Caco-2 (cell line): ENCODE measurements at regions not wholly inside any gene's neighbourhood (a gene's known extent, or its start where the extent isn't known, plus 50 kb on each side); places are given as distances from the start of the nearest gene placed in this dataset.

ENCODE experiments used
- BruUV-seq: library from RNA; stranded (reverse); fragments of 400-500 nt; replicated peaks from 2 replicates; lab custom pipeline; 2021; lab: Mats Ljungman, UMichigan
- CTCF ChIA-PET: fragments of 300-600 bp; sonication (Branson Sonifier 250); formaldehyde crosslinking; loops from one replicate; lab custom pipeline; 2022; ENCODE audit warnings: antibody characterized with exemption; lab: Charles Lee
- POLR2A ChIA-PET: fragments of 300-600 bp; sonication (Branson Sonifier 250); formaldehyde crosslinking; loops from one replicate; lab custom pipeline; 2022; ENCODE audit warnings: antibody characterized with exemption; lab: Charles Lee
- DNase-seq, 2 experiments: peaks; one replicate each; pipeline versions ENCODE4 v3.0.0 to v3.0.0-alpha.2; 2020 to 2022
- H3K27me3 ChIP-seq: replicated peaks from 2 replicates; pipeline ENCODE4 v1.6.0; 2011; ENCODE audit warnings: low read length; ENCODE audit not compliant: control insufficient read depth, insufficient read depth
- H3K36me3 ChIP-seq: 2 replicates; pipeline ENCODE4 v1.5.1; 2011; ENCODE audit warnings: low read length; ENCODE audit not compliant: control insufficient read depth, insufficient read depth
- H3K4me1 ChIP-seq: fragments of 250-450 bp; sonication (Bioruptor Pico); 2 replicates; pipeline ENCODE4 v1.5.1; 2020; ENCODE audit warnings: mild to moderate bottlenecking
- H3K4me3 ChIP-seq: 2 replicates; pipeline ENCODE4 v1.5.1; 2011; ENCODE audit warnings: low read depth, mild to moderate bottlenecking, control low read depth, low read length
- H3K9me3 ChIP-seq: fragments of 250-450 bp; sonication (Bioruptor Pico); 2 replicates; pipeline ENCODE4 v1.5.1; 2020; ENCODE audit warnings: mild to moderate bottlenecking, moderate library complexity
- H3K27ac Mint-ChIP-seq: one replicate; pipeline ENCODE4 v1.8.0; 2022; ENCODE audit warnings: mixed read lengths; ENCODE audit not compliant: unreplicated experiment
- H3K27me3 Mint-ChIP-seq: one replicate; pipeline ENCODE4 v1.8.0; 2022; ENCODE audit warnings: mixed read lengths; ENCODE audit not compliant: insufficient read depth, unreplicated experiment
- H3K36me3 Mint-ChIP-seq: one replicate; pipeline ENCODE4 v1.8.0; 2022; ENCODE audit warnings: mild to moderate bottlenecking, mixed read lengths; ENCODE audit not compliant: insufficient read depth, unreplicated experiment
- H3K4me1 Mint-ChIP-seq: one replicate; pipeline ENCODE4 v1.8.0; 2022; ENCODE audit warnings: low read depth, mixed read lengths; ENCODE audit not compliant: unreplicated experiment
- H3K4me3 Mint-ChIP-seq: one replicate; pipeline ENCODE4 v1.8.0; 2022; ENCODE audit warnings: mild to moderate bottlenecking, moderate library complexity, mixed read lengths; ENCODE audit not compliant: unreplicated experiment
- H3K9me3 Mint-ChIP-seq: one replicate; pipeline ENCODE4 v1.8.0; 2022; ENCODE audit warnings: mixed read lengths; ENCODE audit not compliant: unreplicated experiment
- CTCF ChIP-seq, 2 experiments: fragments of 200-600 bp in 1 of 2; IDR thresholded peaks; 1 replicate in 1 of 2; 2 replicates in 1 of 2; pipeline versions ENCODE4 v1.5.1 to v1.8.0; 2011 to 2022; ENCODE audit warnings: antibody characterized with exemption in 1 of 2, control low read depth in 1 of 2, inconsistent platforms in 1 of 2, low read depth in 1 of 2, low read length in 1 of 2, mild to moderate bottlenecking in 1 of 2, moderate library complexity in 1 of 2; ENCODE audit not compliant: insufficient read depth in 1 of 2, severe bottlenecking in 1 of 2, unreplicated experiment in 1 of 2
- intact Hi-C: fragments of 100-400 bp; cut with micrococcal nuclease; formaldehyde crosslinking; loops from one replicate; pipeline ENCODE4 v1.10.0; 2022; ENCODE audit not compliant: unreplicated experiment

GRCh38 chr12:41709463-41710285 lies 435.0 kb downstream of the GXYLT1 start:
- Histone ChIP-seq H3K36me3 (no peaks in the 10 kb centered on the region), H3K4me3 (no peak overlapping the region), H3K9me3 (no peaks in the 10 kb centered on the region), H3K27me3 (no peaks in the 10 kb centered on the region), H3K4me1 (no peaks in the 10 kb centered on the region)
- Mint-ChIP-seq H3K27me3 (no peaks in the 10 kb centered on the region), H3K9me3 (no peaks in the 10 kb centered on the region), H3K4me1 (no peaks in the 10 kb centered on the region), H3K4me3 (no peak overlapping the region), H3K27ac (no peak overlapping the region), H3K36me3 (no peaks in the 10 kb centered on the region)
- ChIA-PET CTCF (no interaction called here), POLR2A (no interaction called here)
- intact Hi-C loops, result no loop called here
- no peak for TF ChIP-seq CTCF (IDR thresholded peaks at IDR 0.05; ENCODE audit: insufficient read depth in 1 of 2, low read depth in 1 of 2, low read length in 1 of 2, severe bottlenecking in 1 of 2, unreplicated experiment in 1 of 2)
- no TSS peak for BruUV-seq
- DNase-seq, result no peak

- Mint-ChIP-seq H3K27ac (no peak overlapping the region), H3K4me1 (no peaks in the 10 kb centered on the region), H3K27me3 (no peaks in the 10 kb centered on the region), H3K9me3 (no peaks in the 10 kb centered on the region), H3K36me3 (no peaks in the 10 kb centered on the region), H3K4me3 (no peak overlapping the region)
- no peak for DNase-seq
- no peak for TF ChIP-seq CTCF (IDR thresholded peaks at IDR 0.05; ENCODE audit: insufficient read depth in 1 of 2, low read depth in 1 of 2, low read length in 1 of 2, severe bottlenecking in 1 of 2, unreplicated experiment in 1 of 2)
- POLR2A ChIA-PET, result no interaction called here
- CTCF ChIA-PET, result no interaction called here
- H3K4me3 ChIP-seq, result no peak overlapping the region
- intact Hi-C loops, result no loop called here
- BruUV-seq, result no TSS peak
- H3K4me1 ChIP-seq, result no peaks in the 10 kb centered on the region
- no peaks in the 10 kb centered on the region for H3K9me3 ChIP-seq
- no peaks in the 10 kb centered on the region for H3K27me3 ChIP-seq
- H3K36me3 ChIP-seq, result no peaks in the 10 kb centered on the region
Observed at GRCh38 chr12:41709012-41709411, 435.7 kb downstream of the GXYLT1 start.

GRCh38 chr12:41706376-41706775 lies 438.3 kb downstream of the GXYLT1 start:
- no peak for TF ChIP-seq CTCF (IDR thresholded peaks at IDR 0.05; ENCODE audit: insufficient read depth in 1 of 2, low read depth in 1 of 2, low read length in 1 of 2, severe bottlenecking in 1 of 2, unreplicated experiment in 1 of 2)
- Histone ChIP-seq H3K27me3 (no peaks in the 10 kb centered on the region), H3K4me1 (no peaks in the 10 kb centered on the region), H3K36me3 (no peaks in the 10 kb centered on the region), H3K9me3 (no peaks in the 10 kb centered on the region), H3K4me3 (no peak overlapping the region)
- H3K9me3 Mint-ChIP-seq, result no peaks in the 10 kb centered on the region
- no peak for DNase-seq
- no peaks in the 10 kb centered on the region for H3K4me1 Mint-ChIP-seq
- ChIA-PET CTCF (no interaction called here), POLR2A (no interaction called here)
- BruUV-seq, result no TSS peak
- peaks cover 5% of the 10 kb centered on the region for H3K27me3 Mint-ChIP-seq
- no peaks in the 10 kb centered on the region for H3K36me3 Mint-ChIP-seq
- intact Hi-C loops, result no loop called here
- no peak overlapping the region for H3K4me3 Mint-ChIP-seq
- H3K27ac Mint-ChIP-seq, result no peak overlapping the region
